ENCODE measurements at regions not wholly inside any gene's neighbourhood (a gene's known extent, or its start where the extent isn't known, plus 50 kb on each side); places are given as distances from the start of the nearest gene placed in this dataset.
"Not testable (repeated sequence)": the region's sequence is repeated elsewhere in the genome, so short reads cannot be mapped to it uniquely, and the experiment has no call there.

- not testable (repeated sequence) for H3K27ac ChIP-seq (ENCODE audit: low read length); H3K4me1 ChIP-seq (ENCODE audit: control insufficient read depth, insufficient read depth, low read length); H3K4me3 ChIP-seq (ENCODE audit: low read length in 2 of 2); H3K9me3 ChIP-seq (ENCODE audit: control insufficient read depth in 2 of 2, low read length in 2 of 2); H3K9ac ChIP-seq (ENCODE audit: low read length in 2 of 2); H3K36me3 ChIP-seq (ENCODE audit: control insufficient read depth in 2 of 2, insufficient read depth in 2 of 2, low read length in 2 of 2); H3K27me3 ChIP-seq (ENCODE audit: control insufficient read depth in 1 of 2, insufficient read depth in 2 of 2, low read length in 2 of 2)
Measured at GRCh38 chr4:118502967-118503366, 150.2 kb upstream of the PRSS12 start.

GRCh38 chr4:118504927-118505326 is 152.1 kb upstream of the PRSS12 start:
- not testable (repeated sequence) for H3K27ac ChIP-seq (ENCODE audit: low read length); H3K9ac ChIP-seq (ENCODE audit: low read length in 2 of 2); H3K36me3 ChIP-seq (ENCODE audit: control insufficient read depth in 2 of 2, insufficient read depth in 2 of 2, low read length in 2 of 2); H3K4me1 ChIP-seq (ENCODE audit: control insufficient read depth, insufficient read depth, low read length); H3K9me3 ChIP-seq (ENCODE audit: control insufficient read depth in 2 of 2, low read length in 2 of 2); H3K27me3 ChIP-seq (ENCODE audit: control insufficient read depth in 1 of 2, insufficient read depth in 2 of 2, low read length in 2 of 2); H3K4me3 ChIP-seq (ENCODE audit: low read length in 2 of 2)

GRCh38 chr4:118505491-118505890 is 152.7 kb upstream of the PRSS12 start:
- H3K27me3 ChIP-seq (ENCODE audit: control insufficient read depth in 1 of 2, insufficient read depth in 2 of 2, low read length in 2 of 2); H3K9ac ChIP-seq (ENCODE audit: low read length in 2 of 2); H3K4me1 ChIP-seq (ENCODE audit: control insufficient read depth, insufficient read depth, low read length); H3K36me3 ChIP-seq (ENCODE audit: control insufficient read depth in 2 of 2, insufficient read depth in 2 of 2, low read length in 2 of 2); H3K4me3 ChIP-seq (ENCODE audit: low read length in 2 of 2); H3K9me3 ChIP-seq (ENCODE audit: control insufficient read depth in 2 of 2, low read length in 2 of 2); H3K27ac ChIP-seq (ENCODE audit: low read length): not testable (repeated sequence)

GRCh38 chr4:118512870-118513269 is 160.1 kb upstream of the PRSS12 start:
- not testable (repeated sequence) for H3K27me3 ChIP-seq (ENCODE audit: control insufficient read depth in 1 of 2, insufficient read depth in 2 of 2, low read length in 2 of 2); H3K27ac ChIP-seq (ENCODE audit: low read length); H3K9me3 ChIP-seq (ENCODE audit: control insufficient read depth in 2 of 2, low read length in 2 of 2); H3K36me3 ChIP-seq (ENCODE audit: control insufficient read depth in 2 of 2, insufficient read depth in 2 of 2, low read length in 2 of 2); H3K4me1 ChIP-seq (ENCODE audit: control insufficient read depth, insufficient read depth, low read length); H3K4me3 ChIP-seq (ENCODE audit: low read length in 2 of 2); H3K9ac ChIP-seq (ENCODE audit: low read length in 2 of 2)

- H3K27ac ChIP-seq (ENCODE audit: low read length); H3K4me1 ChIP-seq (ENCODE audit: control insufficient read depth, insufficient read depth, low read length); H3K9me3 ChIP-seq (ENCODE audit: control insufficient read depth in 2 of 2, low read length in 2 of 2); H3K36me3 ChIP-seq (ENCODE audit: control insufficient read depth in 2 of 2, insufficient read depth in 2 of 2, low read length in 2 of 2); H3K27me3 ChIP-seq (ENCODE audit: control insufficient read depth in 1 of 2, insufficient read depth in 2 of 2, low read length in 2 of 2); H3K9ac ChIP-seq (ENCODE audit: low read length in 2 of 2); H3K4me3 ChIP-seq (ENCODE audit: low read length in 2 of 2): not testable (repeated sequence)
Measured at GRCh38 chr4:118514332-118514731, 161.5 kb upstream of the PRSS12 start.

- H3K9ac ChIP-seq (ENCODE audit: low read length in 2 of 2); H3K9me3 ChIP-seq (ENCODE audit: control insufficient read depth in 2 of 2, low read length in 2 of 2); H3K36me3 ChIP-seq (ENCODE audit: control insufficient read depth in 2 of 2, insufficient read depth in 2 of 2, low read length in 2 of 2); H3K4me3 ChIP-seq (ENCODE audit: low read length in 2 of 2); H3K27ac ChIP-seq (ENCODE audit: low read length); H3K4me1 ChIP-seq (ENCODE audit: control insufficient read depth, insufficient read depth, low read length); H3K27me3 ChIP-seq (ENCODE audit: control insufficient read depth in 1 of 2, insufficient read depth in 2 of 2, low read length in 2 of 2): not testable (repeated sequence)
Measured at GRCh38 chr4:118516107-118516506, 163.3 kb upstream of the PRSS12 start.

GRCh38 chr4:118530107-118530506 is 155.1 kb upstream of the METTL14 start:
- H3K4me1 ChIP-seq (ENCODE audit: control insufficient read depth, insufficient read depth, low read length); H3K27me3 ChIP-seq (ENCODE audit: control insufficient read depth in 1 of 2, insufficient read depth in 2 of 2, low read length in 2 of 2); H3K36me3 ChIP-seq (ENCODE audit: control insufficient read depth in 2 of 2, insufficient read depth in 2 of 2, low read length in 2 of 2); H3K4me3 ChIP-seq (ENCODE audit: low read length in 2 of 2); H3K9me3 ChIP-seq (ENCODE audit: control insufficient read depth in 2 of 2, low read length in 2 of 2); H3K9ac ChIP-seq (ENCODE audit: low read length in 2 of 2); H3K27ac ChIP-seq (ENCODE audit: low read length): not testable (repeated sequence)

- H3K9ac ChIP-seq (ENCODE audit: low read length in 2 of 2); H3K27me3 ChIP-seq (ENCODE audit: control insufficient read depth in 1 of 2, insufficient read depth in 2 of 2, low read length in 2 of 2); H3K36me3 ChIP-seq (ENCODE audit: control insufficient read depth in 2 of 2, insufficient read depth in 2 of 2, low read length in 2 of 2); H3K4me1 ChIP-seq (ENCODE audit: control insufficient read depth, insufficient read depth, low read length); H3K9me3 ChIP-seq (ENCODE audit: control insufficient read depth in 2 of 2, low read length in 2 of 2); H3K27ac ChIP-seq (ENCODE audit: low read length); H3K4me3 ChIP-seq (ENCODE audit: low read length in 2 of 2): not testable (repeated sequence)
Measured at GRCh38 chr4:118531947-118532346, 153.2 kb upstream of the METTL14 start.

GRCh38 chr4:118535788-118536187 is 149.4 kb upstream of the METTL14 start:
- not testable (repeated sequence) for H3K27ac ChIP-seq (ENCODE audit: low read length); H3K9me3 ChIP-seq (ENCODE audit: control insufficient read depth in 2 of 2, low read length in 2 of 2); H3K27me3 ChIP-seq (ENCODE audit: control insufficient read depth in 1 of 2, insufficient read depth in 2 of 2, low read length in 2 of 2); H3K4me1 ChIP-seq (ENCODE audit: control insufficient read depth, insufficient read depth, low read length); H3K36me3 ChIP-seq (ENCODE audit: control insufficient read depth in 2 of 2, insufficient read depth in 2 of 2, low read length in 2 of 2); H3K9ac ChIP-seq (ENCODE audit: low read length in 2 of 2); H3K4me3 ChIP-seq (ENCODE audit: low read length in 2 of 2)

- H3K27me3 ChIP-seq (ENCODE audit: control insufficient read depth in 1 of 2, insufficient read depth in 2 of 2, low read length in 2 of 2); H3K9me3 ChIP-seq (ENCODE audit: control insufficient read depth in 2 of 2, low read length in 2 of 2); H3K9ac ChIP-seq (ENCODE audit: low read length in 2 of 2); H3K4me1 ChIP-seq (ENCODE audit: control insufficient read depth, insufficient read depth, low read length); H3K27ac ChIP-seq (ENCODE audit: low read length); H3K4me3 ChIP-seq (ENCODE audit: low read length in 2 of 2); H3K36me3 ChIP-seq (ENCODE audit: control insufficient read depth in 2 of 2, insufficient read depth in 2 of 2, low read length in 2 of 2): not testable (repeated sequence)
Measured at GRCh38 chr4:118539412-118540077, 145.6 kb upstream of the METTL14 start.

GRCh38 chr4:118556576-118556975 is 128.6 kb upstream of the METTL14 start:
- H3K9ac ChIP-seq (ENCODE audit: low read length in 2 of 2); H3K9me3 ChIP-seq (ENCODE audit: control insufficient read depth in 2 of 2, low read length in 2 of 2); H3K27ac ChIP-seq (ENCODE audit: low read length); H3K27me3 ChIP-seq (ENCODE audit: control insufficient read depth in 1 of 2, insufficient read depth in 2 of 2, low read length in 2 of 2); H3K36me3 ChIP-seq (ENCODE audit: control insufficient read depth in 2 of 2, insufficient read depth in 2 of 2, low read length in 2 of 2); H3K4me1 ChIP-seq (ENCODE audit: control insufficient read depth, insufficient read depth, low read length); H3K4me3 ChIP-seq (ENCODE audit: low read length in 2 of 2): not testable (repeated sequence)
